GF-D8 (cell line): ENCODE measurements at regions not wholly inside any gene's neighbourhood (a gene's known extent, or its start where the extent isn't known, plus 50 kb on each side); places are given as distances from the start of the nearest gene placed in this dataset.
"Not testable (repeated sequence)": the region's sequence is repeated elsewhere in the genome, so short reads cannot be mapped to it uniquely, and the experiment has no call there.

Experiments
- DNase-seq: peaks from one replicate; lab custom pipeline; 2025; lab: John Stamatoyannopoulos, UW

DNA sequence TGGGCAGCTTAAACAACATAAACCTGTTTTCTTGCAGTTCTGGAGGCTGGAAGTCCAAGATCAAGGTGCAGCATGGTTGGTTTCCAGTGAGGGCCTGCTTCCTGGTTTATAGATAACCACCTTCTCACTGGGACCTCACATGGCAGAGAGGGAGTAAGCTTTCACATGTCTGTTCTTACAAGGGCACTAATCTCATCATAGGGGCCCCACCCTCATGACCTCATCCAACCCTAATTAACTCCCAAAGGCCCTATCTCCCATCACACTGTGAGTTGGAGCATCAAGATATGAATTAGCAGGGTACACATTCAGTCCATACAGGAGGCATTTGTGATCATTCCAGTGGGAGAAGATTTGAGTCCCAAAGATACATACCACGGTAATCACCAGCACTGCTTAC, 50.5 kb upstream of the GRIN2A start:
- DNase-seq, result no peak

DNA sequence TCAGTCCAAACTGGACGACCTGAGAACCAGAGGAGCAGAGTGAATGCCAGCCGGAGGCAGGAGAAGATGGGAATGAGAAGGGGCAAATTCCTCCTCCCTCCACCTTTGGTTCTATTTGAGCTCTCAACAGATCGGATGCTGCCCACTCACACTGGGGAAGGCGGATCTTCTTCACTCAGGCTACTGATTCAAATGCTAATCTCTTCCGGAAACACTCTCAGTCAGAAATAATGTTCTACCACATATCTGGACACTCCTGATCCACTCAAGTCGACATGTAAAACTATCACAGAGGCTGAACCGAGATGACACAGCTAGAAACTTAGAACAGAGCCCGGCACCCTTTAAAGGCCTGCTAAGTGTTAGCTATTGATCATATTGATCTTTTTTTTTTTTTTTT, 57.4 kb upstream of the GRIN2A start:
- DNase-seq, result no peak

DNA sequence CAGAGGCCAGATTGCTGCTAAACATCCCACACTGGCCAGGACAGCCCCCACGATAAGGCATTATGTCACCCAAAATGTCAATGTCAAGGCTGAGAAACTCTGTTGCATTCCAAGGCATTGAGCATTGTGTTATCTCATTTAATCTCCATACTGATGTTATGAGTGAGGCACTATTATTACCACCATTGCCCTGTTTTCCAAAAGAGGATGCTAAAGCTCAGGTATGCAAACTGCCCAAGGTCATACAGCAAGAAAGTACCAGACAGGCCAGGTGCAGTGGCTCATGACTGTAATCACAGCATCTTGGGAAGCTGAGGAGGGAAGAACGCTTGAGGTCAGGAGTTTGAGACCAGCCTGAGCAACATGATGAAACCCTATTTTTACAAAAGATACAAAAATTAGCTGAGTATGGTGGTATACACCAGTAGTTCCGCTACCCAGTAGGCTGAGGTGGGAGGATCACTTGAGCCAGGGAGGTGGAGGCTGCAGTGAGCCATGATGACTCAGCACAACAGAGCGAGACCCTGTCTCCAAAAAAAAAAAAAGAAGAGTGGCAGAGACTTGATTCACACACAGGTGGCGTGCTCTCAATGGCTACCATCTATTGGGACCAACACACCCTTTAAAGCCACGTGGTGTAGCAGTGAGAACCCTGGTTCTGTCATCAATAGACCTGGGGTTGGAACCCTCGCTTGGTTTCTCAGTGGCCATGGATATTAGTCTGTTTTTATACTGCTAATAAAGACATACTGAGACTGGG, 58.8 kb upstream of the GRIN2A start:
- DNase-seq, result no peak

DNA sequence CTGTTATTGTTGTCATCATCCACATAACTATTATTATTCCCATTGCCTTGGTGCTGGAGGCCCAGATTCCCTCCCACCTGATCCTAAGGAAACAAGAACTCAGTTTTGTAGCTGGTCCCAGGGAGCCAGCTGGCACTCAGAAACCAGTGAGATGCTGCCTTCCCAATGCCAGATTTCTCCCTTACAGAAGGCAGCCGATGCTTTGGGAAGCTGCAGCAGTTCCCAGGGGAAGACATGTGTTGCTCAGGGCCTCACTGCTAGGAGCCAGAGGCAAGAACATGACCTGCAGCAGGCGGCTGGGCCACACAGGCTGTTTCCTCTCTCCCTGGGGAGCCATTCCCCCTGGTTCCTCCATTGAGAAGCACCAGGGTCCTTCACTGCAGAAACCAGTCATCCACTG, 59.9 kb upstream of the GRIN2A start:
- no peak for DNase-seq

DNA sequence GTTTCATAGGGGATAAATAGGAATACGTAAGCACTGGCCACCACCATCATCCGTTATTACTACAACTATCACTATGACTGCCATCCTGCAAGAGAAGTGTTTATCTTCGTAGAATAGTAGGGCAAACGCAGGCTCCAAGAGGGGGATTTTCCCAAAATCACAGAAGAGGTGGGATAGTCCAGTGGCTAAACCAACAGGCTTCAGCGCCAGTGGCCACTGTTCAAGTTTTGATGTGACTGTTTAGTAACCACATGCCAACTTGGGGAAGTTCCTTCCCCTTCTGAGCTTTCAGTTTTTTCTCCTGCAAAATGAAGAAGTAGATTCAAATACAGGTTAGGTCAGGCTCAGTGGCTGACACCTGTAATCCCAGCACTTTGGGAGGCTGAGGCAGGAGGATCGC, 60.7 kb upstream of the GRIN2A start:
- no peak for DNase-seq

DNA sequence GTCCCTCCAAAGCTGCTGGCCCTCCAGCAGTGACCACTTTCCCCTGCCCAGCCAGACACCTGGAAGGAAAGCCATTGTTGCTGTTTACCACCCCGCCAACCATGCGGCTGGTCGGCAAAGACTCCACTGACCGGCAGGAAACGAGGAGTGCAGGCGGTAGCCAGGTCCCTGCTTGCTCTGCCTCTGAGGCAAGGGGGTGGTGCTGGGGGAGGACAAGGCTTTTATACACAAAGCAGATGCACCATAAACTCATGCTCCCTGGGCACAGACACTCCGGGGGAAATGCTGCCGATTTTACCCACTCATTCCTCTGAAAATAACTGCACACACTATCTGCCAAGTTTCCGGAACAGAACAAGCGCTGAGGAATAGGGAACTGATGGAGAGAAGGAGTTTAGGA, 62.8 kb upstream of the GRIN2A start:
- DNase-seq, result no peak

DNA sequence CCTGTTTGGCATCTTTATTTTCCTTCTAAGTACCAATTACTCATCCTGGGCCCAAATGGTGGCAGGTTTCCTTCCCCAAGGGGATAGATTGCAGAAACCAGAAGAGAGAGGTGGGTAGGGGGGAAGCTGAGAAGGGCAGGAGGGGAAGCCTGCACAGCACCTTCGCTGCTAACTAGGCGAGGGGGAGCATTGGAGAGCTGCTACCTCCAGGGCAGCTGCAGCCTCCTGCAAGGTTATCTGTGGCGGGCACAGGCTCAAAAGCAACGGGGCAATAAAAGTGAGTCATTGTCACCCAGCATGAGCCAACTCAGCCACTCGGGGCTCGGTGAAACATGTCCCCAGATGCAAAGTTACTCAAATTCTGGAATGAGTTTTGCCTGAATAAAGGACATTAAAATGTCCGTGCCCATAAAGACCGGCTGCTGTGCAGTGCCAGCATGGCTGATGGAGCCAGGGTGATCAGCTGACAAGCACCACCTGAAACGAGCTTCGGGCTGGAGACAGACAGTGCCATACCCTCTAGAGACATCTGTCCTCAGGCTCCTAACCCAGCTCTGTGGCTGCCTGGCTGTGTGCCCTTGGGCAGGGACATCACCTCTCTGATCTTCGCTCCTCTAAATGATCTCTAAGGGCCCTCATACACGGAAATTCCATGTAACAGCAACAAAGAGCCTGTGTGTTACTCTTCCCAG, 68.1 kb upstream of the GRIN2A start:
- DNase-seq, result no peak

DNA sequence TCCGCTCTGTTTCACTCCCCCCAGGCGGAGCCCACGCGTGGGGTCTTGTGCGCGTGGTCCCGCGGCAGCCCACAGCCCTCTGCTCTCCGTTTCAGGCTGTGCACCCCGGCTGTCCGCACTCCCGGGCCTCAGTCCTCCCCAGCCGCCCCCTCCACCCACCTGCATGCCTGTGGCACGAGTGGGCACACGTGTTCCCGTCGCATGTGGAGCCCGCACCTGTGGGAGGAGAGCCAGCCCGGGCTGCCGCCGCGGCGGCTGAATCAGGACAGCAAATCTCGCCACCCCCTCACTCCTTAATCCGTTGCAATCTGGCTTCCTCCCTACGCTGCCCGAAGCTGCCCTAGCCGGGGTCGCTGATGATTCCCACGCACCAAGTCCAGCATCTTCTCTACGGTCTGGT, 69.9 kb upstream of the GRIN2A start:
- DNase-seq, result no peak

DNA sequence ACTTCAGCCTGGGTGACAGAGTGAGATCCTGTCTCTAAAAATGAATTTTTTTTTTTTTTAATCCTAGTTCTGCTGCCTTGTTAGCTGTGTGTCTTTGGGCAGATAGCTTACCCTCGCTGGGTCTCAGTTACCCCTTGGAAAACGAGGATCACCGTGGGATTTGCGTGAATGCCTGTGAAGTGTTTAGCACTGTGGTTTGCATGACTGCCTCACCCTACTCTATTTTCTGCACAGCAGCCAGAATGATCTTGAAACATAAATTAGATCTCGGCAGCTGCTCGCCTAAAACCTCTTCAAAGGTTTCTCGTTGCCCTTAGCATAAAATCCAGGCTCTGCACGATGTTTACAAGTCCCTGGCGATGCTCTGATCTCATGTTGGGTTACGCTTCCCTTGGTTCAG, 71.2 kb upstream of the GRIN2A start:
- DNase-seq, result no peak

DNA sequence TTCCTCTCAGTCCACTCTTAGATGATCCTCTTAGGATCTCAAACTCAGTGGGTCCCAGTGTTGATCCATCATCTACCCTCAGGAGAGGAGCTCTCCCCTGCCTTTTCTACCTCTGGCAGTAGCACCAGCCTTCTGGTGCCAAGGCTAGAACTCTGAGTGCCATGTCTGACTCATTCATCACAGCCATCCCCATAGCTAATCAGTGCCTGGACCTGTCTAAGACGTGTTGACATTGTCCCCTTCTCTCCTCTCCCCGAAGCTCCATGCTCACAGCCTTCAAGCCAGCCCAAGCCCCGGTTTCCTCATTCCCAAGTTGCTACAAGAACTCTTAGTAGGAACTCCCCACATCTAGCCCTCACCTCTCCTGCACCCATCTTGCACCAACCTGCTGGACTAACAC, 73.5 kb upstream of the GRIN2A start:
- no peak for DNase-seq

DNA sequence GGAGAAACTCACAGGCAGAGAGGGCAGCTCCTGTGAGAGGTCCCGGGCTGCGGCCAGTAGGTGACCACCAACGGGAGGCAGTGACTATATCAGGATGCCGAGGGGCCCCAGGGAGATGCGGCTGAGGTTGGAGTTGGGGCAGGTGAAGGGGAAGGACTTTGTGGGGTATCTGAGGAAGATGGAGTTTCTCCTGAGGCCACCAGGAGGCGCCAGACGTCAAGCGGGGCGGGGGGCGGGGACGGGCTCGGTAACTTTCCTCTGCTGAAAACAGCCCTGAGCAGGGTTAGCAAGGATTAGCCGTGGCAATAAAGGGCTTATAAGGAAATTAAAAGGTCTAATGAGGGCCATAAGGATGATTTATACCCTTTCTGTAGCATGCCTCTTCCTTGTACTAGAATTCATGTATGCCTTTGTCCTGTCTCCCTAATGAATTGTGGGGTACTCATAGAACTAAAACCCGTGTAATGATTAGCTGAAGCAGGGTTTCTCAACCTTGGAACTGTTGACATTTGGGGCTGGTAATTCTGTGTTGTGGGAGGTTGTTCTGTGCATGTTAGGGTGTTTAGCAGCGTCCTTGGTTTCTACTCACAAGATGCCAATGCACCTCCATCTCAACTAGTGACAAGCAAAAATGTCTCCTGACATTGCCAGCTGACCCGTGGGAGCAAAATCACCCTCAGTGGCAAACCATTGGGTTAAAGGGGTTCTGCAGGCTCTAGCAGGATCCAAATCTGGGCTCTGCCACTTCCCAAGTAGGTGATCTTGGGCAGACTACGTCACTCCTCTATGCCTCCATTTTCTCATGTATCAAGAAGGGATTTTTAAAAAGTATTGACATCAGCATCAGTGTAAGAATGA, 74.8 kb upstream of the GRIN2A start:
- no peak for DNase-seq

DNA sequence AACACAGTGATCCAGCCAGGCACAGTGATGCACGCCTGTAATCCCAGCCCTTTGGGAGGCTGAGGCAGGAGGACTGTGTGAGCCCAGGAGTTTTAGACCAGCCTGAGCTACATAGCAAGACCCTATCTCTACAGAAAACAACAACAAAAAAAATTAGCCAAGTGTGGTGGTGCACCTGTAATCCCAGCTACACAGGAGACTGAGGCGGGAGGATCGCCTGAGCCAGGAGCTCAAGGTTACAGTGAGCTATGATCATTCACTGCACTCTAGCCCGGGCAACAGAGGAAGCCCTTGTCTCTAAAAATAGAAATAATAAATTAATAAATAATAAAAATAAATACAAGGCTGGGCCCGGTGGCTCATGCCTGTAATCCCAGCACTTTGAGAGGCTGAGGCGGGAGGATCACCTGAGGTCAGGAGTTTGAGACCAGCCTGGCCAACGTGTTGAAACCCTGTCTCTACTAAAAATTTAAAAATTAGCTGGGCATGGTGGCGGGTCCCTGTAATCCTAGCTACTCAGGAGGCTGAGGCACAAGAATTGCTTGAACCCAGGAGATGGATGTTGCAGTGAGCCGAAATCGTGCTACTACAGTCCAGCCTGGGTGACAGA, 75.5 kb upstream of the GRIN2A start:
- DNase-seq, result not testable (repeated sequence)

DNA sequence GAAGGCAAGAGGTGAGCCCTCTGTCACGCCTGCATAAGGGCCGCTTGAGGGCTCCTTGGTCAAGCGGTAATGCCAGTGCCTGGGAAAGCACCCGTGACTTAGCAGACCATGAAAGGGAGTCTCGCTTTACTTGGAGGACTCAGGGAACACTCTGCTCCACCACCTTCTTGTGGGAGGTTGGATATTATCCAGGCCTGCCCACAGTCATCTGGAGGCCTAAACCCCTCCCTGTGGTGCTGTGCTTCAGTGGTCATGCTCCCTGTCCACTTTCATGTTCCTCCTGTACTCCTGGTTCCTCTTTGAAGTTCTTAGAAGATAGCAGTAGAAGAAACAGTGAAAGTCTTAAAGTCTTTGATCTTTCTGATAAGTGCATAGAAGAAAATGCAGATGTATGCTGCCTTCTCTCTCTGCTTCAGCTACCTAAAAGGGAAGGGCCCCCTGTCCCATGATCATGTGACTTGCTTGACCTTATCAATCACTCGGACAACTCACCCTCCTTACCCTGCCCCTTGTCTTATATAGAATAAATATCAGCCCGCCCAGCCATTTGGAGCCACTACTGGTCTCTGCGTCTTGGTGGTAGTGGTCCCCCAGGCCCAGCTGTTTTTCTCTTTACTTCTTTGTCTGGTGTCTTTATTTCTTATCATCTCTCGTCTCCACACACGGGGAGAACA, 76.8 kb upstream of the GRIN2A start:
- not testable (repeated sequence) for DNase-seq

DNA sequence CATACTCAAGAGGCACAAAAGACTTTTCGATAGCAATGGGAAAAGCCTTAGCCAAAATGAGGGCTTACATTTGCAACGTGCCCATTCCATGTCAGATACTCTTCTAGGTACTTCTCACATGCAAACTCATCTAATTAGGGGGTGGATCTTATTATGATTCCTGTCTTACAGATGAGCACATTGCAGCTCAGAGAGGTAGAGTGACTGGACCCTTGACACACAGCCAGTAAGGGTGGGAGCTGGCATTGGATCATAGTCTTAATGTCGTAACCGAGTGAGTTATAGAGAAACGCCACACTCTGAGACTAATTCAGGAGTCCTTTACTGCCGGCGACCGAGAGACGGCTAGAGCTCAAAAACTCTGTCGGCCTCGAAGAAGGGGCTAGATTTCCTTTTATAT, 78.8 kb upstream of the GRIN2A start:
- DNase-seq, result no peak

DNA sequence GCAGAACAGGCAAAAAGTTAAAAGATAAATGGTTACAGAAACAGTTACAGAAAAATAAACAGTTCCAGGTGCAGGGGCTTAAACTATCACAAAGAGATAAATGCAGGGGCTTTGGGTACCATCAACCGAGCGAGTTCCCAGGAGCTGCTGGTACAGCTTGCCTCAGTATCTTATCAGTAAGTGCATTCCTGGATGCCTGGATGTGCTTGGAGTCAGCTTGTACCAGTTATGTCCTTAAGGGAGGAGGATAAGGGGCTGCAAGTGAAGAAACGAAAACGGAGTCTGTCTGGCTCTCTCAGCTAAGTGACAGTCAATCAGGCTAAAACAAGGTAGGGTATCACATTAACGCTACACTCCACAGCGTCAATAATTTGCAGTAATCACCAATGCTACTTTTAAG, 79.3 kb upstream of the GRIN2A start:
- not testable (repeated sequence) for DNase-seq

DNA sequence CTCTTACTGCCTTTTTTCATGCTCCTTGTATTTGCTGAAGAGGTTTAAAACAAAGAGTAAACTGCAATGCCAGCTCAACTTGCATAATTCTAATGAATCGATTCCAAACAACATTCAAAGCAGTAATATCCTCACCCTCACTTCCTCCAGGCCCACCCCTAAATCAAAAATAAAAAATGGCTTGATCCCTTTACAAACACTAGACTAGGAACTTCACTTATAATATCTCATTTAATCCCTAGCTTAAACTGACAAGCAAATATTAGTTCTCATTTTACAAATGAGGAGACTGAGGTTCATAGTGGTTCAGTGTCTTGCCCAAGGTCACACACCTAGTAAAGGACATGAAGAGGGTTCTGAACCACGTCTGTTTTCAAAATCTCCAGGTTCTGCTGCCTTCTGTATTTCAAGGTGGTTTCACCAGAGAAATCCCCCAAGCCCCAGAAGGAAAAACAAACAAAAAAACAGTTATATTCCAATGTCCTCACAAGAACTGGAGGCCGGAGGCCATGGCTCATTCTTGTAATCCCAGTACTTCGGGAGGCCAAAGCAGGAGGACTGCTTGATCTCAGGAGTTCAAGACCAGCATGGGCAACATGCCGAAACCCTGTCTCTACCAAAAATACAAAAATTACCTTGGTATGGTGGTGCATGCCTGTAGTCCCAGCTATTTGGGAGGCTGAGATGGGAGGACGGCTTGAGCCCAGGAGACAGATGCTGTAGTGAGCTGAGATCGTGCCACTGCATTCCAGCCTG, 80.3 kb upstream of the GRIN2A start:
- no peak for DNase-seq

DNA sequence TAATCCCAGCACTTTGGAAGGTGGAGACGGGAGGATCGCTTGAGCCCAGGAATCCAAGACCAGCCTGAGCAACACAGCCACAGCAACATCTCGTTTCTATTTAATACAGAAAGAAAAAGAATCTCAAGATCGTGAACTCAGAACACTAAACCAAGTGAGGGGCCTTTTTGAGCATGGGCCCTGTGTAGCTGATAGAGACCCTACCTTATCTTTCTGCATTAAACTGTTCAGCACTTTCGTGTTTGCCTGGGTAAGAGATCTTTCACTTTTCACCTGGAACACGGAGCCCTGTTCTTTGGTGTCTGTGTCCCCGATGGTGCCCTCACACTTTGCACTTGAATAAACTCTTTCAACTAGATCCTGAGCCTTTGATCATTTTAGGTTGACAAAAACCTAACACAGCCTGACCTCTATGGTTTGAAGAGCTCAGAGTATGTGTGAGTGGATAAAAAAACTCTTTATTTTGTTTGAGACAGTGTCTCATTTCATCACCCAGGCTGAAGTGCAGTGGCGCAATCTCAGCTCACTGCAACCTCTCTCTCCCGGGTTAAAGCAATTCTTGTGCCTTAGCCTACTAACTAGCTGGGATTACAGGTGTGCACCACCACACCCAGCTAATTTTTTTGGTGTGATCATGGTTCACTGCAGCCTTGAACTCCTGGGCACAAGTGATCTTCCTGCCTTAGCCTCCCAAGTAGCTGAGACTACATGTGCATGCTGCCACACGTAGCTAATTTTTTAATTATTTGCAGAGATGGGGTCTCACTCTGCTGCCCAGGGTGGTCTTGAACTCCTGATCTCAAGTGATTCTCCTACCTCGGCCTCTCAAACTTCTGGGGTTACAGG, 83.8 kb upstream of the GRIN2A start:
- no peak for DNase-seq

DNA sequence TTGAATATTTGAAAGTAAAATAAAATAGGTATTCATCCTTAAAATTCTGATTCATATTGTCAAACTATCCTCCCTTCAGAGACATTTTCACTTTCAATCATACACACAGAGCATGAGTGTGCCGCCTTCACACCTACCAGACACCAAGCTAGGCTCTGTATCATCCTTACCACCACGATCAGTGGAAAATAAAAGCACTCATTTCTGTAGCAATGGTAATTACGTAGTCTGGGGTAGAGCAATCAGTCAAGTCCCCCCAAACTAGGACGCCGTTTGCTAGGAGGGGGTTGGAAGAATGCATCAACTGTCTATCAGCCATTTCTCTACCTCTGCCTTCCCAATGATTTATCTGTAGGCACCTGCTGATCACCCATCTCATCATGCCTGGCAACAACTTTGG, 84.6 kb upstream of the GRIN2A start:
- DNase-seq, result no peak

DNA sequence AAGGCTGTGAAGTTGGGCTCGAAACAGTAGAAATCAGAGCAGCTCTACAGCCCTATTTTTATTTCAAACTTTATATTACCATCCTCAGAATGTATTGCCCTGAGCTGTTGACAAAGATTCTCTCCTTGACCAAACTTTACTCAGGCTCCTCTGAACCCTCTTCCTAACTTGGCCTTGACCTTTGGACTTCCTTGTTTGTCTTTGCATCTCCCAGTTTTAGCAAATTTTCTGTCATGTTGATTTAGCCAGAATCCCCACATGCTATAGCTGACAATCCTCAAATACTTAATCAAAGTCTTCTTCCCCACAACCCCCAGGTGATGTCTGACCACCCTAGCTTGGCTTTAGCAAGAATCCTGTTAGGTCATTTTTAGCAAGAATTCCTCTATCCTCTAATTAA, 87.4 kb upstream of the GRIN2A start:
- no peak for DNase-seq

DNA sequence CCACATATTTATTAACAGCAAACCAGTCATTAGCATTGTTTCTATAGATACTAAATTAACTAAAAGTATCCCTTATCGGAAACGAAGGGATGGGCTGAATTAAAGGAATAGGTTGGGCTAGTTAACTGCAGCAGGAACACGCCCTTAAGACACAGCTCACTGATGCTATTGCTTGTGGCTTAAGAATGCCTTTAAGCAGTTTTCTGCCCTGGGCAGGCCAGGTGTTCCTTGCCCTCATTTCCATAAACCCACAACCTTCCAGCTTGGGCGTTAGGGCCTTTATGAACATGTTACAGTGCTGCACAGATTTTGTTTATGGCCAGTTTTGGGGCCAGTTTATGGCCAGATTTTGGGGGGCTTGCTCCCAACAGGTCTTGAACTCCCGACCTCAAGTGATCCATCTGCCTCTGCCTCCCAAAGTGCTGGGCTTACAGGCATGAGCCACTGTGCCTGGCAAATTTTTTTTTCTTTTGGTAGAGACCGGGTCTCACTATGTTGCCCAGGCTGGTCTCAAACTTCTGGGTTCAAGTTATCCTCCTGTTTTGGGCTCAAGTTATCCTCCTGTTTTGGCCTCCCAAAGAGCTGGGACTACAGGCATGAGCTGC, 90.1 kb upstream of the GRIN2A start:
- DNase-seq, result not testable (repeated sequence)
